H1 (cell line): ENCODE measurements at regions not wholly inside any gene's neighbourhood (a gene's known extent, or its start where the extent isn't known, plus 50 kb on each side); places are given as distances from the start of the nearest gene placed in this dataset.
"Not testable (repeated sequence)": the region's sequence is repeated elsewhere in the genome, so short reads cannot be mapped to it uniquely, and the experiment has no call there.

ENCODE experiments used
- CTCF ChIA-PET: fragments of 300-600 bp; sonication (Branson Sonifier 250); formaldehyde crosslinking; loops from one replicate; lab custom pipeline; 2021; ENCODE audit not compliant: partially characterized antibody; lab: Charles Lee
- POLR2A ChIA-PET: fragments of 300-600 bp; sonication (Branson Sonifier 250); formaldehyde crosslinking; loops from one replicate; lab custom pipeline; 2021; ENCODE audit warnings: inconsistent platforms; ENCODE audit not compliant: partially characterized antibody; lab: Charles Lee
- DNase-seq, 2 experiments: peaks; one replicate each; pipeline versions ENCODE4 v3.0.0 to v3.0.0-alpha.2; 2010 to 2022; ENCODE audit warnings: low spot score in 2 of 2, low read depth in 1 of 2, mixed read lengths in 1 of 2
- FAIRE-seq: peaks from 2 replicates; lab custom pipeline; 2011; peaks lifted over from hg19 to GRCh38; lab: Jason Lieb, UNC
- H2AFZ ChIP-seq: 2 replicates; pipeline ENCODE4 v1.8.1; 2012; ENCODE audit warnings: low read length, inconsistent platforms
- H2AK5ac ChIP-seq: 2 replicates; pipeline ENCODE4 v1.6.1; 2013; ENCODE audit warnings: low read depth, low read length
- H2BK120ac ChIP-seq: replicated peaks from 2 replicates; pipeline ENCODE3; 2013; ENCODE audit warnings: low read depth, low read length, inconsistent platforms
- H2BK12ac ChIP-seq: 2 replicates; pipeline ENCODE4 v1.6.1; 2013; ENCODE audit warnings: low read depth, low read length
- H2BK15ac ChIP-seq: 2 replicates; pipeline ENCODE4 v1.6.1; 2013; ENCODE audit warnings: low read length
- H2BK20ac ChIP-seq: 2 replicates; pipeline ENCODE4 v1.6.1; 2013; ENCODE audit warnings: low read length
- H2BK5ac ChIP-seq: 2 replicates; pipeline ENCODE4 v1.6.1; 2013; ENCODE audit warnings: low read depth, low read length
- H3K14ac ChIP-seq: 2 replicates; pipeline ENCODE4 v1.6.1; 2013; ENCODE audit warnings: inconsistent platforms; ENCODE audit not compliant: insufficient read length
- H3K18ac ChIP-seq: 2 replicates; pipeline ENCODE4 v1.6.1; 2013; ENCODE audit warnings: low read length; ENCODE audit errors: extremely low read depth
- H3K23ac ChIP-seq: 2 replicates; pipeline ENCODE4 v1.6.1; 2013; ENCODE audit warnings: inconsistent platforms; ENCODE audit not compliant: insufficient read length
- H3K23me2 ChIP-seq: 2 replicates; pipeline ENCODE4 v1.6.1; 2013; ENCODE audit warnings: low read depth, low read length
- H3K27ac ChIP-seq: 2 replicates; pipeline ENCODE4 v1.6.1; 2011; ENCODE audit warnings: low read depth, low read length, inconsistent platforms
- H3K27me3 ChIP-seq, 4 experiments: replicated peaks in 1 of 4; 1 replicate in 1 of 4; 2 replicates in 3 of 4; pipeline versions ENCODE4 v1.6.1 to v1.8.1; 2011 to 2013; ENCODE audit warnings: low read length in 3 of 4, mild to moderate bottlenecking in 3 of 4, inconsistent platforms in 2 of 4, mixed read lengths in 2 of 4, moderate library complexity in 1 of 4; ENCODE audit not compliant: control insufficient read depth in 3 of 4, insufficient read depth in 3 of 4; ENCODE audit errors: extremely low read depth in 1 of 4
- H3K36me3 ChIP-seq, 4 experiments: 2 replicates each; pipeline versions ENCODE4 v1.6.1 to v1.8.1; 2011 to 2013; ENCODE audit warnings: mild to moderate bottlenecking in 4 of 4, low read length in 3 of 4, moderate library complexity in 2 of 4, control low read depth in 1 of 4, inconsistent platforms in 1 of 4; ENCODE audit not compliant: insufficient read depth in 4 of 4, control insufficient read depth in 2 of 4
- H3K4ac ChIP-seq: replicated peaks from 2 replicates; pipeline ENCODE3; 2013; ENCODE audit warnings: low read length, low read depth, mixed read lengths, inconsistent platforms; ENCODE audit not compliant: insufficient read length
- H3K4me1 ChIP-seq, 4 experiments: replicated peaks in 1 of 4; 1 replicate in 1 of 4; 2 replicates in 3 of 4; pipeline versions ENCODE4 v1.6.1 to v1.8.1; 2011 to 2013; ENCODE audit warnings: low read length in 3 of 4, inconsistent platforms in 2 of 4, mixed read lengths in 1 of 4; ENCODE audit not compliant: insufficient read depth in 4 of 4, control insufficient read depth in 3 of 4
- H3K4me2 ChIP-seq, 2 experiments: 2 replicates each; pipeline versions ENCODE4 v1.6.1 to v1.8.1; 2011 to 2013; ENCODE audit warnings: low read depth in 2 of 2, low read length in 2 of 2, control low read depth in 1 of 2, inconsistent platforms in 1 of 2, mild to moderate bottlenecking in 1 of 2; ENCODE audit not compliant: insufficient read depth in 1 of 2
- H3K4me3 ChIP-seq, 4 experiments: fragments of 200-600, 300-600 bp in 1 of 4; sonication (generic), shearing (Covaris generic), sonication (Bioruptor Twin) in 1 of 4; 2 replicates each; pipeline versions ENCODE4 v1.5.1 to v1.8.1; 2011 to 2016; ENCODE audit warnings: low read length in 4 of 4, low read depth in 3 of 4, control low read depth in 2 of 4, inconsistent platforms in 2 of 4, mild to moderate bottlenecking in 2 of 4, mixed read lengths in 1 of 4, moderate library complexity in 1 of 4; ENCODE audit not compliant: insufficient read depth in 2 of 4; ENCODE audit errors: extremely low read depth in 1 of 4
- H3K56ac ChIP-seq: replicated peaks from 2 replicates; pipeline ENCODE3; 2013; ENCODE audit warnings: low read depth, mild to moderate bottlenecking, mixed read lengths, low read length, inconsistent platforms; ENCODE audit not compliant: insufficient read length
- H3K79me1 ChIP-seq: 2 replicates; pipeline ENCODE4 v1.6.1; 2013; ENCODE audit warnings: low read depth, low read length, control low read depth
- H3K79me2 ChIP-seq, 2 experiments: 2 replicates each; pipeline versions ENCODE4 v1.6.1 to v1.8.1; 2012 to 2013; ENCODE audit warnings: low read length in 2 of 2, mild to moderate bottlenecking in 2 of 2, inconsistent platforms in 1 of 2; ENCODE audit not compliant: insufficient read depth in 2 of 2, control insufficient read depth in 1 of 2
- H3K9ac ChIP-seq, 4 experiments: replicated peaks in 1 of 4; 1 replicate in 1 of 4; 2 replicates in 3 of 4; pipeline versions ENCODE4 v1.6.1 to v1.8.1; 2011 to 2013; ENCODE audit warnings: low read depth in 3 of 4, low read length in 3 of 4, control low read depth in 2 of 4, mild to moderate bottlenecking in 2 of 4, moderate library complexity in 2 of 4, inconsistent platforms in 1 of 4; ENCODE audit errors: extremely low read depth in 1 of 4
- H3K9me3 ChIP-seq, 2 experiments: 2 replicates each; pipeline versions ENCODE4 v1.6.1 to v1.8.1; 2012 to 2013; ENCODE audit warnings: mild to moderate bottlenecking in 2 of 2, moderate library complexity in 2 of 2, control low read depth in 1 of 2, inconsistent platforms in 1 of 2, low read depth in 1 of 2, low read length in 1 of 2, mixed read lengths in 1 of 2; ENCODE audit not compliant: insufficient read depth in 2 of 2
- H4K20me1 ChIP-seq, 2 experiments: replicated peaks in 1 of 2; 2 replicates each; pipeline versions ENCODE3 to v1.8.1; 2011 to 2013; ENCODE audit warnings: inconsistent platforms in 2 of 2, low read length in 2 of 2, mild to moderate bottlenecking in 1 of 2; ENCODE audit not compliant: insufficient read depth in 2 of 2, control insufficient read depth in 1 of 2
- H4K5ac ChIP-seq: 2 replicates; pipeline ENCODE4 v1.6.1; 2013; ENCODE audit warnings: low read length, low read depth, mixed read lengths, inconsistent platforms; ENCODE audit not compliant: insufficient read length
- H4K8ac ChIP-seq: 2 replicates; pipeline ENCODE4 v1.8.0; 2013; ENCODE audit warnings: mild to moderate bottlenecking, moderate library complexity, low read length, inconsistent platforms; ENCODE audit not compliant: insufficient read depth; ENCODE audit errors: extremely low read depth
- H4K91ac ChIP-seq: replicated peaks from 2 replicates; pipeline ENCODE3; 2013; ENCODE audit warnings: low read length, mixed read lengths, inconsistent platforms; ENCODE audit not compliant: insufficient read length
- WGBS, 2 experiments: shearing (Covaris generic) in 1 of 2; methylation state at CpG; one replicate each; pipeline versions ENCODE4 v1.1.6 to v1.1.7; 2013 to 2015; ENCODE audit warnings: low lambda C conversion rate in 2 of 2, mixed read lengths in 2 of 2, inconsistent platforms in 1 of 2, low coverage in 1 of 2, missing lambda C conversion rate in 1 of 2; ENCODE audit not compliant: insufficient replicate concordance in 2 of 2, insufficient coverage in 1 of 2, insufficient read length in 1 of 2; ENCODE audit errors: extremely low coverage in 1 of 2, missing lambda C conversion rate in 1 of 2; 5-methylcytosine and 5-hydroxymethylcytosine counted together

DNA sequence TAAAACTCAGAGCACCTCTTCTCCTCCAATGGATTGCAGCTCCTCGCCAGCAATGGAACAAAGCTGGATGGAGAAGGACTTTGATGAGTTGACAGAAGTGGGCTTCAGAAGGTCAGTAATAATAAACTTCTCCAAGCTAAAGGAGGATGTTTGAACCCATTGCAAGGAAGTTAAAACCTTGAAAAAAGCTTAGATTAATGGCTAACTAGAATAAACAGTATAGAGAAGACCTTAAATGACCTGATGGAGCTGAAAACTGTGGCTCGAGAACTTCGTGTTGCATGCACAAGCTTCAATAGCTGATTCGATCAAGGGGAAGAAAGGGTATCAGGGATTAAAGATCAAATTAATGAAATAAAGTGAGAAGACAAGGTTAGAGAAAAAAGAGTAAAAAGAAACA lies 112.3 kb upstream of the PIK3R1 start:
- not testable (repeated sequence) for H3K4me3 ChIP-seq, H3K4me2 ChIP-seq

More for the DNA sequence above, 112.3 kb upstream of the PIK3R1 start:
- H2BK15ac ChIP-seq, H4K20me1 ChIP-seq, H3K18ac ChIP-seq, POLR2A ChIA-PET, H2BK12ac ChIP-seq, H3K36me3 ChIP-seq, H3K23me2 ChIP-seq, H3K27me3 ChIP-seq, DNase-seq, H2BK120ac ChIP-seq, H3K79me1 ChIP-seq, H3K9ac ChIP-seq, H3K27ac ChIP-seq, H3K4me1 ChIP-seq, H3K9me3 ChIP-seq, FAIRE-seq, H3K56ac ChIP-seq, H3K79me2 ChIP-seq, H3K14ac ChIP-seq, H3K23ac ChIP-seq, H4K8ac ChIP-seq, H4K5ac ChIP-seq, H4K91ac ChIP-seq, H2AK5ac ChIP-seq, H2BK5ac ChIP-seq, H2AFZ ChIP-seq, H3K4ac ChIP-seq, H2BK20ac ChIP-seq: not testable (repeated sequence)
- 91% methylated on average over 4 of the region's 4 CpGs; no CpG with 5 or more reads in 1 of the 2 experiments for WGBS, 2 experiments
- CTCF ChIA-PET = interaction anchor here (0.8 to 0.9 kb wide), 2 partner anchors 21 to 147 kb away, joined by 3 read pairs; no protein-coding TSS in a partner anchor
